Kidney epithelial cell (primary cell): ENCODE measurements at regions not wholly inside any gene's neighbourhood (a gene's known extent, or its start where the extent isn't known, plus 50 kb on each side); places are given as distances from the start of the nearest gene placed in this dataset.

ENCODE experiments used
- DNase-seq: peaks from one replicate; pipeline ENCODE4 v3.0.0-alpha.2; 2010; ENCODE audit warnings: low read depth
- H3K27me3 ChIP-seq: 2 replicates; pipeline ENCODE4 v1.6.0; 2011; ENCODE audit warnings: low read length; ENCODE audit not compliant: control insufficient read depth, insufficient read depth
- H3K36me3 ChIP-seq: 2 replicates; pipeline ENCODE4 v1.5.1; 2011; ENCODE audit warnings: low read length; ENCODE audit not compliant: control insufficient read depth, insufficient read depth
- H3K4me3 ChIP-seq: 2 replicates; pipeline ENCODE4 v1.5.1; 2011; ENCODE audit warnings: low read depth, mild to moderate bottlenecking, control low read depth, low read length
- CTCF ChIP-seq: IDR thresholded peaks from 2 replicates; pipeline ENCODE4 v1.5.1; 2011; ENCODE audit warnings: mild to moderate bottlenecking, moderate library complexity, low read length, control low read depth, inconsistent platforms; ENCODE audit not compliant: insufficient read depth, poor library complexity, severe bottlenecking

GRCh38 chr15:46121441-46121840 is 486.6 kb downstream of the SQOR start:
- Histone ChIP-seq H3K27me3 (no peaks in the 10 kb centered on the region), H3K4me3 (no peak overlapping the region), H3K36me3 (no peaks in the 10 kb centered on the region)
- no peak for TF ChIP-seq CTCF
- DNase-seq, result no peak

DNA sequence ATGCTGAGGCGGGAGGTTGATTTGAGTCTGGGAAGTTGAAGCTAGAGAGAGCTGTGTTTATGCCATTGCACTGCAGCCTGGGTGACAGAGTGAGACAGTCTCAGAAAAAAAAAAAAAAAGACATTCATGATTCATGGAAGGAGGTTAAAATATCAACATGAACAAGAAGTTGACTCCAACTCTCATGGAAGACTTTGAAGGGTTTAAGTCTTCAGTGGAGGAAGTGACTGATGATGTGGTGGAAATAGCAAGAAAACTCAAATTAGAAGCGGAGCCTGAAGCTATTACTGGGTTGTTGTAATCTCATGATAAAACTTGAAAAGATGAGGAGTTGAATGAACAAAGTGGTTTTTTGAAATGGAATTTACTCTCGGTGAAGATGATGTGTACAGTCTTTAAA is 491.8 kb downstream of the SQOR start:
- no peaks in the 10 kb centered on the region for H3K36me3 ChIP-seq
- no peak for TF ChIP-seq CTCF
- H3K27me3 ChIP-seq, result no peaks in the 10 kb centered on the region
- H3K4me3 ChIP-seq, result no peak overlapping the region
- DNase-seq, result no peak

GRCh38 chr15:46127361-46127874 is 492.6 kb downstream of the SQOR start:
- Histone ChIP-seq H3K4me3 (no peak overlapping the region), H3K36me3 (no peaks in the 10 kb centered on the region), H3K27me3 (no peaks in the 10 kb centered on the region)
- DNase-seq, result no peak
- no peak for TF ChIP-seq CTCF

- Histone ChIP-seq H3K4me3 (no peak overlapping the region), H3K27me3 (no peaks in the 10 kb centered on the region), H3K36me3 (no peaks in the 10 kb centered on the region)
- no peak for TF ChIP-seq CTCF
- no peak for DNase-seq
Measured at GRCh38 chr15:46129145-46129544, 494.3 kb downstream of the SQOR start.

DNA sequence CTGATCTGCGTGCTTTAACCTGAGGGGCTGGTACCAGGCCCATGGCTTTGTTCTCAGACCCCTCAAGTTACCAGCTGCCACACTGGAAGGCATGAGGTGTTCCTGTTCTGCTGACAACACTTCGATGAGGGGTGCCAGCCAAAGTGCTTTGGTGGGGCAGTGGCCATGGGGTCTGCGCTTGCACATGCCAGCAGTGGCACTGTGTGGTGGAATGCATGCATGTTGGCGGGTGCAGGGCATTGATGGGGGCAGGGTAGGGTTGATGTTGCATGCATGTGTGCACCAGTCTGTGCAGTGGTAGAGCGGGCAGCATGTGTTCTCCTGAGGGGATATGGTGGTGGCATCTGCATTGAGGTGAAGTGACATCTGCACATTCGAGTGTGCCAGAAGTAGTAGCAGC is 497.0 kb downstream of the SQOR start:
- TF ChIP-seq CTCF, result no peak
- Histone ChIP-seq H3K27me3 (no peaks in the 10 kb centered on the region), H3K36me3 (no peaks in the 10 kb centered on the region), H3K4me3 (no peak overlapping the region)
- DNase-seq, result no peak

DNA sequence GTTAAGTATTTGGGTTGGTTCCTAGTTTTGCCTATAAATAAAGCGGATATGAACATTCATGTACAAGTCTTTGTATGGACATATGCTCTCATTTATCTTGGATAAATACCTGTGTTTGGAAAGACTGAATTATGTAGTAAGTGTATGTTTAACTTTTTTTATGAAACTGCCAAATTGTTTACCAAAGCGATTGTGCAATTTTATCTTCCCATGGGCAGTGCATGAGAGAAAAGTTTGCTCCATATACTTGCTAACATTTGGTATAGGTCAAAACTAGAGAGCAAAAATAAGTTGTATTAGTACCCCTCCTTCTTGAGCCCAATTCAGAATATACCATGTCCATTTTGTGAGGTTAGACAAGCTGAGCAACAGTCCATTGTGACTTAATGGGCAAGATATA is 502.6 kb downstream of the SQOR start:
- H3K4me3 ChIP-seq, result no peak overlapping the region
- H3K36me3 ChIP-seq, result no peaks in the 10 kb centered on the region
- TF ChIP-seq CTCF, result no peak
- DNase-seq, result no peak
- H3K27me3 ChIP-seq, result no peaks in the 10 kb centered on the region
